MV-4-11 (cell line): ENCODE measurements at regions not wholly inside any gene's neighbourhood (a gene's known extent, or its start where the extent isn't known, plus 50 kb on each side); places are given as distances from the start of the nearest gene placed in this dataset.
A peak's percentile ranks its signal among the peaks of the same experiment; 100 is the strongest.
"Not testable (repeated sequence)": the region's sequence is repeated elsewhere in the genome, so short reads cannot be mapped to it uniquely, and the experiment has no call there.

Experiments used
- DNase-seq: peaks from one replicate; lab custom pipeline; 2025; lab: John Stamatoyannopoulos, UW

DNA sequence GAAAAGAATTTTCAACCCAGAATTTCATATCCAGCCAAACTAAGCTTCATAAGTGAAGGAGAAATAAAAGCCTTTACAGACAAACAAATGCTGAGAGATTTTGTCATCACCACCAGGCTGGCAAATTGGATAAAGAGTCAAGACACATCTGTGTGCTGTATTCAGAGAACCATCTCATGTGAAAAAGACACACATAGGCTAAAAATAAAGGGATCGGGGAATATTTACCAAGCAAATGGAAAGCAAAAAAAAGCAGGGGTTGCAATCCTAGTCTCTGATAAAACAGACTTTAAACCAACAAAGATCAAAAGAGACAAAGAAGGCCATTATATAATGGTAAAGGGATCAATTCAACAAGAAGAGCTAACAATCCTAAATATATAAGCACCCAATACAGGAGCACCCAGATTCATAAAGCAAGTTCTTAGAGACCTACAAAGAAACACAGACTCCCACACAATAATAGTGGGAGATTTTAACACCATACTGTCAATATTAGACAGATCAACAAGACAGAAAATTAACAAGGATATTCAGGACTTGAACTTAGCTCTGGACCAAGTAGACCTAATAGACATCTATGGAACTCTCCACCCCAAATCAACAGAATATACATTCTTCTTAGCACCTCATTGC, 55.9 kb upstream of the ACSM6 start:
- DNase-seq, result not testable (repeated sequence)

- DNase-seq, result no peak
Observed at GRCh38 chr10:95134490-95134889, 59.5 kb upstream of the ACSM6 start.

- peak; percentile 47 for DNase-seq
Observed at GRCh38 chr10:95133997-95134396, 60.0 kb upstream of the ACSM6 start.

- DNase-seq, result peak; percentile 79
Observed at GRCh38 chr10:95133016-95133752, 60.9 kb upstream of the ACSM6 start.

DNA sequence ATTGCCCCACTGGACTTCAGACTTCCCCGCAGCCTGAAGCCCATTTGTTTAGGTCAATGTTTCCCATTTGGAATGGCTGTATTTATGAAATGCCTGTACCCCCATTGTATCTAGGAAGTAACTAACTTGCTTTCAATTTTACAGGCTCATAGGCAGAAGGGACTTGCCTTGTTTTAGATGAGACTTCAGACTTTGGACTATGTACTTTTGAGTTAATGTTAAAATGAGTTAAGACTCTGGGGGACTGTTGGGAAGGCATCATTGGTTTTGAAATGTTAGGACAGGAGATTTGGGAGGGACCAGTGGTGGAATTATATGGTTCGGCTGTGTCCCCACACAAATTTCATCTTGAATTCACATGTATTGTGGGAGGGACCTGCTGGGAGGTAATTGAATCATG, 61.1 kb upstream of the CYP2C8 start:
- not testable (repeated sequence) for DNase-seq

- no peak for DNase-seq
Observed at GRCh38 chr10:95125582-95125981, 56.3 kb upstream of the CYP2C8 start.

GRCh38 chr10:95122736-95123135, 53.4 kb upstream of the CYP2C8 start:
- peak; percentile 16 for DNase-seq

DNA sequence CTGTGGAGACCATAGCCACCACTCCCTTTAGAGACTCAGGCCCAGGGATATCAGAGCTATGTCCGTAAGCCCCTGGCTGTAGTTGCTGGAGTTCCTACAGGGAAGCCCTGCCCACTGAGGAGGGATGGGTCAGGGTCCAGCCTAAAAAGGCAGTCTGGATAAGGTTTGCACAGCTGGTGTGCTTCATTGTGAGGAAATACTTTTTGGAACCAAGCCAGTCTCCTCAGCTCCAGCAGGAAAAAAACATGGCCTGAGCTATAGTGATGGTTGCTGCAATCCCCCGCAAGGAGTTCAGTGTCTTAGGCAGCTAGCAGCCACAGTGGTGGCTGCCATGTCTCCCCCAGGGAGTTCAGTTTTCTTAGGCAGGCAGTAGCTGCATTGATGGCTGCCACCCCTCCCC, 52.6 kb upstream of the CYP2C8 start:
- DNase-seq, result no peak
